ENCODE measurements at regions not wholly inside any gene's neighbourhood (a gene's known extent, or its start where the extent isn't known, plus 50 kb on each side); places are given as distances from the start of the nearest gene placed in this dataset.

DNA sequence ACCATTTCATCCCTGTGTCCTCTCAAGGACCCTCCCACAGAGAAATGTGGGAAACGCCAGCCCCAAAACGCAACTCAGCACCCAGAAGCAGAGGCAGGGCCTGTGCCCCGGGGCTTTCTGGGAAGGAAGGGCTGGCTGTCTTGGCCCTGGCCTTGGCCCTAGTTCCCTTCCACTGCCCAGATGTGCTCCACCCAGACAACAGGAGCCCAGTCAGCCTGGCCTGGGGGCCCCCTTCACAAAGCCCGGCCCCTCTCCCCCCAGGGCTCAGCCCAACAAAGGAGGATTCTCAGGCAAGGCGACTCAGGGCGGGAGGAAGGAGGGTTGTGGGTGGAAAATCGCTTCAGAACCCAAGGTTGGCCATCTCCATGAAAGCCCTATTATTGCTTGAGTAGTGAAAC, 82.5 kb downstream of the PJA1 start:
- TF ChIP-seq, protein P1, sequence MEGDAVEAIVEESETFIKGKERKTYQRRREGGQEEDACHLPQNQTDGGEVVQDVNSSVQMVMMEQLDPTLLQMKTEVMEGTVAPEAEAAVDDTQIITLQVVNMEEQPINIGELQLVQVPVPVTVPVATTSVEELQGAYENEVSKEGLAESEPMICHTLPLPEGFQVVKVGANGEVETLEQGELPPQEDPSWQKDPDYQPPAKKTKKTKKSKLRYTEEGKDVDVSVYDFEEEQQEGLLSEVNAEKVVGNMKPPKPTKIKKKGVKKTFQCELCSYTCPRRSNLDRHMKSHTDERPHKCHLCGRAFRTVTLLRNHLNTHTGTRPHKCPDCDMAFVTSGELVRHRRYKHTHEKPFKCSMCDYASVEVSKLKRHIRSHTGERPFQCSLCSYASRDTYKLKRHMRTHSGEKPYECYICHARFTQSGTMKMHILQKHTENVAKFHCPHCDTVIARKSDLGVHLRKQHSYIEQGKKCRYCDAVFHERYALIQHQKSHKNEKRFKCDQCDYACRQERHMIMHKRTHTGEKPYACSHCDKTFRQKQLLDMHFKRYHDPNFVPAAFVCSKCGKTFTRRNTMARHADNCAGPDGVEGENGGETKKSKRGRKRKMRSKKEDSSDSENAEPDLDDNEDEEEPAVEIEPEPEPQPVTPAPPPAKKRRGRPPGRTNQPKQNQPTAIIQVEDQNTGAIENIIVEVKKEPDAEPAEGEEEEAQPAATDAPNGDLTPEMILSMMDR (IDR thresholded peaks at IDR 0.05): no peak
- TF ChIP-seq ZFX (IDR thresholded peaks at IDR 0.05; ENCODE audit: borderline replicate concordance): no peak
